GM18502 (cell line): ENCODE measurements at regions not wholly inside any gene's neighbourhood (a gene's known extent, or its start where the extent isn't known, plus 50 kb on each side); places are given as distances from the start of the nearest gene placed in this dataset.

ENCODE experiments used
- ATAC-seq: cut with Tn5 transposase; IDR thresholded peaks from one replicate; pipeline ENCODE4 v1.9.1; 2021; ENCODE audit warnings: mild to moderate bottlenecking; ENCODE audit not compliant: unreplicated experiment, poor library complexity

DNA sequence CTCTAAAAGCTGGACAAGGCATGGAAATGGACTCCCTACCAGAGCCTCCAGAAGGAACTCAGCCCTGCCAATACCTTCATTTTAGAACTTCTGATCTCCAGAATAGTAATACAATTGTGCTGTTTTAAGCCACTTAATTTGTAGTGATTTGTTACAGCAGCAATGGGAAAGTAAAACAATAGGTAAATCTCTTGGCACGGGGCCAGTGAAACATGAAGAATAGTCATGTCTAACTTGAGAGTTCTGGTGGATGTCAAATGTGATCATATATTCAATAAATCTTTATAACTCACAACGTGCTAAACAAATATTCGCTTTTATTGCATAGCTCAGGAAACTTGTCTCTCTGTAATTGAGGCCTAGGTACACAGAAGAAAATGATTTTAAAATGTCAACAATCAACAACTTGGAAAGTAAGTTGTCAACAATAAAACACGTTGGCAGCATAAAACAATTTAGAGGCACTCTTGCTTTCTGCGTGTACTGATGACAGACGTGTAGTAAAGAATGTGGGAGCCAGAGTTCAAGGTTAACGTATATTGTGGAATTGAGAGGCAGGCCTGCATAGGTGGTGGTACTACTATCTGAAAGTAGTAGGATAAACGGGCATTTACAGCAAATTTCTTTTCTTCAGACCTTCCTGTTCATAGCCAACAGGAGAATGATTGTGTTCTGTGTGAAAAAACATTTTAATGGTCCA lies 140.5 kb upstream of the OPRM1 start:
- no peak for ATAC-seq

DNA sequence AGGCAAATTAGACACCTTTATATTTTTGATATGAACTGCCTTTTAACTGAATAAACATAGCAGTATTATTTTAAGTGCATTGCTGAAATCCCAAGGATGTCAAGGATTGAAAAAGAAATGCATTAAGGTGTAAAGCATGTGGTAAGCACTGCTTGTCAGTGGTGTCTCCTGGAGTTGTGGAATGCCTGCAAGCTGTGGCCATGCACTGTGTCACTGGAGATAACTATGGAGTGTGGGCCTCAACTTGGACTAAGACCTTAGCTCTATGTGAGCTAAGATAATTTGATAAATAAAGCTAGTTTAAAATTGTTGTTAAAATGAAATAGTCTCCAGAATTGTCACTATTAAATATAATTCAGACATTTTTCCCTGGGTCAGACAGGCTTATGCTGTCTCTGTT lies 156.6 kb upstream of the OPRM1 start:
- no peak for ATAC-seq

DNA sequence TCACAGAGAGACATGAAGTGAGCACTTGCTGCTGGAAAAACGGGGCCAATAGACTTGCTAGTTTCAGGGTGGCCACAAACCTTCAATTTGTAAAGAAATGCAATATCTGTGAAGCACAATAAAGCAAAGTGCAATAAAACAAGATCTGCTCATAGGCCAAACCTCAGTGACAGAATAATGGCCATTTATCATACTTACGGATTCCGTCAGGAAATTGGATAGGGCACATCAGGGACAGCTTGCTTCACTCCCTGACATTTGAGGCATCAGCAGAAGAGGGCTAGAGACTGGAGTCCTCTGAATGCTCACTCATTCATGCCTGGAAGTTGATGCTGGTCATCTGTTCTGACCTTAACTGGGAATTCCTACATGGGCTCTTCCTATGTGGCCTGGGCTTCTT lies 165.5 kb upstream of the OPRM1 start:
- ATAC-seq, result no peak

- ATAC-seq, result no peak
Measured at GRCh38 chr6:153872946-153873345, 166.1 kb upstream of the OPRM1 start.

DNA sequence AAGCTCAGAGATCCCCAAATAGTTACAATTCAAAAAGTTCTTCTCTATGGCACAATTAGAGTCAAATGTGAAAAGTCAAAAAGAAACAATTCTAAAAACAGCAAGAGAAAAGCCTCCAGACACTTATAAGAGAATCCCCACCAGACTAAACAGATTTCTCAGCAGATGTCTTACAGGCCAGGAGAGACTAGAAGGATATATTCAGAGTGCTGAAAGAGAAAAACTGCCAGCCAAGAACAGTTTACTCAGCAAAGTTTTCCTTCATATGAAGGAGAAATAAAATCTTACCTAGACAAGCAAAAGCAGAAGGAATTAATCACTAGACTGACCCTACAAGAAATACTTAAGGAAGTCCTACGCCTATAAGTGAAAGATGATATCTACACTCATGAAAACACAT lies 176.1 kb upstream of the OPRM1 start:
- no peak for ATAC-seq

DNA sequence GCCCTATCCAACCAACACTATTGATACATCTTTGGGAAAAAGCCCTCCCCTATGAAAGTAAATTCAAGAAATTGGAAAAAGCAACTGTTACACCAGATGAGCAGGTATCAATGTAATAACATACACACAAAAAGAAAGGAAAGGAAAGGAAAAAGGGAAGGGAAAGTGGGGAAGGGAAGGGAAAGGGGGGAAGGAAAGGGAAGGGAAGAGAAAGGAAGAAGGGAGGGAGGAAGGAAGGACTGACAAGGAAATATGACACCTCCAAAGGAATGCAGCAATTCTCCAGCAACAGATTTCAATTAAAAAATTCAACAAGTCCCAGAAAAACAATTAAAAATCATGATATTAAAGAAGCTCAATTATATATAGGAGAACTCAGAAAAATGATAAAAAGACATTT lies 176.9 kb upstream of the OPRM1 start:
- no peak for ATAC-seq

DNA sequence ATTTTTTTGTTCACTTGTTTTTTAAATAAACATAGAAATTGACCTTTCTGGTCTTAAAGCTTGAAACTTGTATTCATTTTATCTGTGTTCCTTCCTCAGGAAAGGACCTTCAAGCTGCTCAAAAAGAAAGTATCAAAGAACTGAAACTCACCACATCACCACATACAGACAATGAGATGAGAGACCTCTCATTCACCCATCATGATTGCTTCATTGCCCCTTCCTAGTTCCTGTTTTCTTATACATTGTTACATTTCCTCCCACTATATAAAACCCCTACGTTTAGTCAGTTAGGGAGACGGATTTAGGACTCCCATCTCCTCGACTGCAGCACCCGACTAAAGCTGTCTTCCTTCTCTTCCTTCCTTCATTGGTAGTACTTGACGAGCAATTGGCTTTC lies 180.5 kb upstream of the OPRM1 start:
- ATAC-seq, result peak; percentile 70

- ATAC-seq, result no peak
Measured at GRCh38 chr6:153856929-153857376, 182.1 kb upstream of the OPRM1 start.

- no peak for ATAC-seq
Measured at GRCh38 chr6:153852481-153852880, 186.6 kb upstream of the OPRM1 start.

DNA sequence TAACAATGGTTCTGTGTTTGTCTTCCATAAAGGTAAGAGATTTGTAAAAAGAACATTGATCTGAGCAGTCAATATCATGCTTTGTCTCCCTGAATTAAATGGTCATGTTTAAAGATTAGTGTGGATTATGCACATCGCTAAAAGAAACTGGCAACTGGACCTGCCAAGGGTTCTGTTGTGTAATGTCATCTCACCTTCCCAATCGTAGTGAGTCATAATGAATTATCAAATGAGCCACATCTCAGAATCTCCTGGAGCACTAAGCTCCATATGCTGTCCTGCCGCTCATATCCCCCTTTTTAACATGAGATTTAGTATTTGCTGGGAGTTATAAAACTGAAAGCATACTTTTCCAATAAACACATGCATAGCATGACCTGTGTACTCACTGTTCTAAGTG lies 187.0 kb upstream of the OPRM1 start:
- no peak for ATAC-seq

DNA sequence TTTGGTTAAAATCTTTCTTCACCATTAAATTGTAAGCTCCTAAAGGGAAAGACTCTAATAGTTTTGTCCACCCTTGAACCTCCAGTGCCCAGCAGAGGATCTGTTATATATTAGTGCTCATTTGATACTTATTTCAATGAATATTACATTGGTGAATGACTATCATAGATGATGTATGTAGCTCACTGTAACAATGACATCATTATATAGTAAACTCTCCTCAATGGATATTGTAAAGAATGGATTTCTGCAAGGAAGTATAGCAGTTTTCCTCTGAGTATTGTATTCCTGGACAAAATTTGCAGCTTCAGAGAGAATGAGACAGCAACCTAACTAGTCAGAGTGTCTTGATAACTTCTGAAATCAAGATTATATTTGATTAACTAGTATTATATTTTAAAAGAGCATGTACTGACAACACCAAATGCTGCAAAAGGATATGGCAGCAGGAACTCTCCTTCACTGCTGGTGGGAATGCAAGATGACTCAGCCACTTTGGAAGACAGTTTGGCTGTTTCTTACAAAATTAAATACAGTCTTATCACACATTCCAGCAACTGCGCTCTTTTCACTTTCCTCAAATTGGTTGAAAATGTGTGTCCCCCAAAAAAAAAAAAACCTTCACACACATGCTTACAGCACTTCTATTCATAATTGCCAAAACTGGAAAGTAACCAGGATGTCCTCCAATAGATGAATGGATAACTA lies 189.8 kb upstream of the OPRM1 start:
- no peak for ATAC-seq

GRCh38 chr6:153843420-153843819 lies 195.6 kb upstream of the OPRM1 start:
- no peak for ATAC-seq

DNA sequence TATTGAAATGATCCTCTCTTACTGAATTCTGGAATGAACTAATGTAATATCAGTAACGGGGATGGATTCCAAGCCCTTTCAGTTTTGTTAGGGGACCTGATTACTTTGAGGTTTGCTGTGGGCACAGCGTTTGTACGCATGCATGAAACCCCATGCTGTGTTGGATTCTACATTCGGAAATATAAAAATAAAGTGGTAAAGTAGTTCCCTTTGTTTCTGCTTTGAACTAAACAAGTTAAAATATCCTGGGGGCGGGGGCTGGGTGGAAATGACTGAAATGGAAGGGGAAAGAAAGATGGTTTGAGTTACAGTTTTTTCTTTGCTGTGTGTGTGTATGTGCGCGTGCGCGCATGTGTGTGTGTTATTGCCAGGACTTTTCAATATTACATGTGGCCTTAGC lies 196.5 kb upstream of the OPRM1 start:
- ATAC-seq, result no peak

GRCh38 chr6:153840039-153840850 lies 198.8 kb upstream of the OPRM1 start:
- no peak for ATAC-seq

DNA sequence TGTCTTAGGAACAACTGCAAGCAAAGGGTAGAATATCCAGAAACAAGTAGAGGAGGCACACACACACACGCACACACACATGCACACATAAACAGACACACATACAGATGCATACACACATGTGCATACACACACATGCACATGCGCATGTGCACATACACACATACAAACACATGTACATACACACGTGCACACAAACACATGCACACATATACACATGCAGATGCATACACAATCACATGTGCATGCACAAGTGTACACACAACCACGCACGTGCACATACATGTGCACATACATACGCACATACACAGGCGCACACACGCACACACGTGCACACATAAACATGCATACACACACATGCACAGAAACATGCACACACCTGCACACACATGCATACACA lies 206.5 kb upstream of the OPRM1 start:
- no peak for ATAC-seq

GRCh38 chr6:153831350-153832078 lies 207.5 kb upstream of the OPRM1 start:
- ATAC-seq, result no peak

GRCh38 chr6:153817173-153817572 lies 221.9 kb upstream of the OPRM1 start:
- ATAC-seq, result no peak

DNA sequence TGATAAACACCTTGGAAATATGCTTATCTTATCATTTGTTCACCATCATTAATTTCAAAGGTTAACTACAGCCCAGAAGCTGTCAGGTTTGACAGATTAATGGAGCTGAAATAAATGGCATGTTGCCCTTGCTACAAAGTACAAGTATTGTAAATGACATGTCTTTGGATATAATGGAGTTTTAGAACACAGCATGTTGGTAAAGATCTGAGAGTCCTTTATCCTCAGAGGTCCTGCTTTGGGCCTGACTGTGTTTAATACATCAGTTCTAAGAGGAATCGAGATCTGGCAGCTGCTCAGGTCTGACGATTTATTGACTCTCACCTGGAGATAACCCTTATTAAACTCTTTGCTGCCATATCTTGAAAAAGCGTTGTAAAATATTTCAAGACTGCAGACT lies 222.7 kb upstream of the OPRM1 start:
- ATAC-seq, result no peak

DNA sequence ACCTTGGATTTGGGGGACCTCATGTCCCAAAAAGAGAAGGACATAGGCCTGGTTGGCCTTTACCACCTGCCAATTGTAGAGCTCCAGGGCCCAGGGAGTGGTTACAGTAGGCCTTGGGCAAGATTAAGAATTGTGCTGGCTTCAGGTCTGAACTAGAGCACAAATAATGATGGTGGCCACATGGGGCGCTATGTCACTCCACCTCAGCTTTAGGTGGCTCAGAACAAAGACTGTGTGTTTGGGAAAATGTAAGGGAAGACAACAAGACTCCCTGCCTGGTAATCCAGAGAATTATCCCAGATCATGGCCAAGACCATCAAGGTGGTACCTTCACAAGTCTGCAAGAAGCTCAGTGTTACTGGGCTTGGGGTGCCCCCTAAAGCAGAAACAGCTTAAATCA lies 224.9 kb upstream of the OPRM1 start:
- ATAC-seq, result no peak

GRCh38 chr6:153804755-153805330 lies 234.2 kb upstream of the OPRM1 start:
- no peak for ATAC-seq
